B cell (primary cell): ENCODE measurements at regions not wholly inside any gene's neighbourhood (a gene's known extent, or its start where the extent isn't known, plus 50 kb on each side); places are given as distances from the start of the nearest gene placed in this dataset.

ENCODE experiments used
- ATAC-seq: fragments of 200-7000 bp; cut with Tn5 transposase; one replicate; pipeline ENCODE4 v1.10.0; 2021; ENCODE audit warnings: low read depth, mild to moderate bottlenecking, moderate number of reproducible peaks, moderate library complexity
- CTCF ChIA-PET: fragments of 350-600 bp; sonication (Branson Sonifier 250); formaldehyde crosslinking; loops from one replicate; lab custom pipeline; 2021; ENCODE audit warnings: antibody characterized with exemption, inconsistent platforms; lab: Charles Lee
- POLR2A ChIA-PET: fragments of 350-600 bp; sonication (Branson Sonifier 250); formaldehyde crosslinking; loops from one replicate; lab custom pipeline; 2021; ENCODE audit warnings: antibody characterized with exemption; lab: Charles Lee
- DNase-seq: peaks from one replicate; pipeline ENCODE4 v3.0.0; 2013
- H2AFZ ChIP-seq: 2 replicates; pipeline ENCODE4 v1.6.1; 2012; ENCODE audit warnings: mild to moderate bottlenecking, low read depth, low read length; ENCODE audit not compliant: insufficient read depth, poor library complexity, severe bottlenecking
- H3K27ac ChIP-seq, 2 donors: 1 replicate in 1 of 2; 2 replicates in 1 of 2; pipeline ENCODE4 v1.5.1; 2012 to 2013; ENCODE audit warnings: low read length in 2 of 2, mild to moderate bottlenecking in 2 of 2, moderate library complexity in 1 of 2
- H3K27me3 ChIP-seq, 4 experiments: fragments of 200-600 bp in 1 of 4; sonication (generic) in 1 of 4; replicated peaks in 1 of 4; 1 replicate in 2 of 4; 2 replicates in 2 of 4; pipeline versions ENCODE4 v1.6.1 to v1.7.0; 2013 to 2016; ENCODE audit warnings: low read length in 3 of 4, mild to moderate bottlenecking in 2 of 4, mixed read lengths in 1 of 4, moderate library complexity in 1 of 4; ENCODE audit not compliant: insufficient read depth in 4 of 4, control insufficient read depth in 3 of 4; ENCODE audit errors: control extremely low read depth in 1 of 4
- H3K36me3 ChIP-seq, 2 experiments: replicated peaks in 1 of 2; 1 replicate in 1 of 2; 2 replicates in 1 of 2; pipeline versions ENCODE4 v1.6.1 to v1.7.1; 2013; ENCODE audit warnings: low read length in 1 of 2; ENCODE audit not compliant: insufficient read depth in 2 of 2, control insufficient read depth in 1 of 2; ENCODE audit errors: control extremely low read depth in 1 of 2, extremely low read depth in 1 of 2
- H3K4me1 ChIP-seq, 2 donors: fragments of 200-600 bp in 1 of 2; sonication (generic) in 1 of 2; 1 replicate in 1 of 2; 2 replicates in 1 of 2; pipeline versions ENCODE4 v1.5.1 to v1.6.1; 2013 to 2017; ENCODE audit warnings: low read length in 2 of 2; ENCODE audit not compliant: control insufficient read depth in 2 of 2, insufficient read depth in 2 of 2
- H3K4me2 ChIP-seq: replicated peaks from 2 replicates; pipeline ENCODE3; 2012; ENCODE audit warnings: mild to moderate bottlenecking, low read depth, low read length; ENCODE audit not compliant: poor library complexity, severe bottlenecking
- H3K4me3 ChIP-seq, 5 experiments: fragments of 200-600 bp in 1 of 5; sonication (generic) in 1 of 5; 1 replicate in 3 of 5; 2 replicates in 2 of 5; pipeline versions ENCODE4 v1.5.1 to v1.7.0; 2011 to 2016; ENCODE audit warnings: low read length in 4 of 5, mild to moderate bottlenecking in 4 of 5, low read depth in 2 of 5, control low read depth in 1 of 5, moderate library complexity in 1 of 5; ENCODE audit not compliant: insufficient read depth in 1 of 5; ENCODE audit errors: control extremely low read depth in 1 of 5, extremely low read depth in 1 of 5
- H3K79me2 ChIP-seq: fragments of 200-600 bp; sonication (generic); one replicate; pipeline ENCODE4 v1.6.0; 2016; ENCODE audit warnings: low read length; ENCODE audit not compliant: control insufficient read depth, insufficient read depth
- H3K9ac ChIP-seq: fragments of 200-600 bp; sonication (generic); 2 replicates; pipeline ENCODE4 v1.6.1; 2017; ENCODE audit warnings: mild to moderate bottlenecking, low read length, moderate library complexity
- H3K9me3 ChIP-seq, 3 donors: one replicate each; pipeline versions ENCODE4 v1.6.1 to v1.7.1; 2013; ENCODE audit warnings: low read length in 2 of 3; ENCODE audit not compliant: control insufficient read depth in 2 of 3, insufficient read depth in 1 of 3; ENCODE audit errors: control extremely low read depth in 1 of 3
- H4K20me1 ChIP-seq: 2 replicates; pipeline ENCODE4 v1.6.0; 2012; ENCODE audit warnings: mild to moderate bottlenecking, low read length; ENCODE audit not compliant: insufficient read depth, control insufficient read depth, poor library complexity, severe bottlenecking
- H3K27ac Mint-ChIP-seq: one replicate; pipeline ENCODE4 v1.8.0; 2021; ENCODE audit warnings: mixed read lengths
- H3K27me3 Mint-ChIP-seq: one replicate; pipeline ENCODE4 v1.8.0; 2021; ENCODE audit warnings: mixed read lengths
- H3K4me1 Mint-ChIP-seq: one replicate; pipeline ENCODE4 v1.8.0; 2021; ENCODE audit warnings: mixed read lengths
- H3K4me3 Mint-ChIP-seq: one replicate; pipeline ENCODE4 v1.8.0; 2021; ENCODE audit warnings: mixed read lengths
- H3K9me3 Mint-ChIP-seq: one replicate; pipeline ENCODE4 v1.8.0; 2022; ENCODE audit warnings: mixed read lengths; ENCODE audit not compliant: insufficient read depth
- CTCF ChIP-seq: fragments of 200-600 bp; IDR thresholded peaks from one replicate; pipeline ENCODE4 v1.8.0; 2022; ENCODE audit warnings: antibody characterized with exemption, mild to moderate bottlenecking
- EZH2 ChIP-seq: IDR thresholded peaks from 2 replicates; pipeline ENCODE4 v1.6.1; 2012; ENCODE audit warnings: borderline replicate concordance, low read depth, mild to moderate bottlenecking, moderate library complexity, low read length; ENCODE audit not compliant: insufficient read depth, poor library complexity, severe bottlenecking
- WGBS: methylation state at CpG from one replicate; pipeline ENCODE4 v1.1.5; 2013; ENCODE audit warnings: missing lambda C conversion rate; ENCODE audit not compliant: insufficient coverage; 5-methylcytosine and 5-hydroxymethylcytosine counted together
- intact Hi-C: fragments of 100-400 bp; cut with micrococcal nuclease; formaldehyde crosslinking; loops from one replicate; pipeline ENCODE4 v1.10.0; 2022

GRCh38 chr3:83034806-83035703 lies 1273.6 kb upstream of the GBE1 start:
- Histone ChIP-seq H3K9ac (no peak overlapping the region), H4K20me1 (no peaks in the 10 kb centered on the region), H3K9me3 (peaks cover 0 to 12% (median 0%) of the 10 kb centered on the region in 3 donors), H3K4me1 (no peaks in the 10 kb centered on the region), H3K36me3 (no peaks in the 10 kb centered on the region), H3K27me3 (no peaks in the 10 kb centered on the region), H3K4me3 (no peak overlapping the region), H3K79me2 (no peaks in the 10 kb centered on the region), H2AFZ (no peak overlapping the region), H3K4me2 (no peak overlapping the region), H3K27ac (no peak overlapping the region)
- Mint-ChIP-seq H3K27me3 (no peaks in the 10 kb centered on the region), H3K27ac (no peak overlapping the region), H3K4me1 (no peaks in the 10 kb centered on the region), H3K4me3 (no peak overlapping the region), H3K9me3 (peaks cover 3% of the 10 kb centered on the region)
- POLR2A ChIA-PET = no interaction called here
- CTCF ChIA-PET = no interaction called here
- DNase-seq (peak; percentile 2), ATAC-seq (no peak)
- TF ChIP-seq CTCF = no peak
- intact Hi-C loops = no loop called here
- 98% methylated on average over 14 of the region's 16 CpGs for WGBS

GRCh38 chr3:83033133-83033532 lies 1271.7 kb upstream of the GBE1 start:
- ChIA-PET POLR2A (no interaction called here), CTCF (no interaction called here)
- no peaks in the 10 kb centered on the region for H3K27me3 Mint-ChIP-seq
- no peak overlapping the region for H3K27ac ChIP-seq
- H3K9me3 Mint-ChIP-seq = peaks cover 3% of the 10 kb centered on the region
- H3K9me3 ChIP-seq = peaks cover 0 to 12% (median 0%) of the 10 kb centered on the region in 3 donors
- no peaks in the 10 kb centered on the region for H3K79me2 ChIP-seq
- no peak overlapping the region for H3K4me3 ChIP-seq
- no peaks in the 10 kb centered on the region for H3K4me1 ChIP-seq
- TF ChIP-seq CTCF (no peak), EZH2 (no peak)
- DNase-seq (no peak), ATAC-seq (no peak)
- H3K9ac ChIP-seq = no peak overlapping the region
- no peaks in the 10 kb centered on the region for H3K4me1 Mint-ChIP-seq
- no peak overlapping the region for H3K4me2 ChIP-seq
- no peak overlapping the region for H2AFZ ChIP-seq
- no peak overlapping the region for H3K4me3 Mint-ChIP-seq
- intact Hi-C loops = no loop called here
- no peaks in the 10 kb centered on the region for H4K20me1 ChIP-seq
- no peaks in the 10 kb centered on the region for H3K27me3 ChIP-seq
- H3K36me3 ChIP-seq = no peaks in the 10 kb centered on the region
- no peak overlapping the region for H3K27ac Mint-ChIP-seq
